GM21423 (cell line): ENCODE measurements at regions not wholly inside any gene's neighbourhood (a gene's known extent, or its start where the extent isn't known, plus 50 kb on each side); places are given as distances from the start of the nearest gene placed in this dataset.

Source experiments
- ATAC-seq: cut with Tn5 transposase; IDR thresholded peaks from one replicate; pipeline ENCODE4 v1.9.1; 2021; ENCODE audit warnings: mild to moderate bottlenecking, moderate library complexity; ENCODE audit not compliant: unreplicated experiment

DNA sequence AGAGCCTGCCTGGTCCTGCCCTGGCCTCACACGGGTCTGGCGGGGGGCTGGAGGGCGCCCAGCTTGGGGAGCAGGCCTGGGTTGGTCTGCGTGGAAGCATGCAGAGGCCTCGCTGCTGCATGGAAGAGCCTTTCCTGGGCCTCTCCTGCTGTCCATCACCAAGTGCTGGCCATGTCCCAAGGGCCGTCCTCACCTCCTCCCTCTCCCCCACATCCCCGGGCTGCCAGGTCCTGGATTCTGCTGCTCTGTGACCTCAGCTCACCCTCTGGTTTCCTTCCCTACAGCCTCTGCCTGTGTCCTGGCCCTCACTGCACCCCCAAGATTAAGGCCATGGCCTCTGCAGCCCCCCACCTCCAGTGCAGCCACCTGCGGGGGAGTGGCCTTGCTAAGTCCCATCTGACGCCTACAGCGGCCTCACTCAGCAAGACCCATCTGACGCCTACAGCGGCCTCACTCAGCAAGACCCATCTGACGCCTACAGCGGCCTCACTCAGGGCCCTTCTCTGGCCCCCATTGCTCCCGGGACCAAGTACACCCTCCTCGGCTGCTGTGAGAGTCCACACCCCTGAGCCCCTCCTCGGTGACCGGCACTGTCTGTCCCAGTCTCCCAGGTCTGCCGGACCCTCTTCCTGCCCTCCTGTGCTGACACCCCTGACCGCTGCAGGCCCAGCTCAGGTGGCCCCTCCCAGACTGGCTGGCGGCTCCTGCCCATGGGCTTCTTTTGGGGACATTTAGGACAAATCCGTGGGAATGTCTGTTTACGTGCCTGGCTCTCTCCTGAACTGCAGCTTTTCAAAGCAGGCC, 119.5 kb upstream of the B3GAT1 start:
- no peak for ATAC-seq

- ATAC-seq = no peak
Observed at GRCh38 chr11:134530636-134531326, 118.7 kb upstream of the B3GAT1 start.

DNA sequence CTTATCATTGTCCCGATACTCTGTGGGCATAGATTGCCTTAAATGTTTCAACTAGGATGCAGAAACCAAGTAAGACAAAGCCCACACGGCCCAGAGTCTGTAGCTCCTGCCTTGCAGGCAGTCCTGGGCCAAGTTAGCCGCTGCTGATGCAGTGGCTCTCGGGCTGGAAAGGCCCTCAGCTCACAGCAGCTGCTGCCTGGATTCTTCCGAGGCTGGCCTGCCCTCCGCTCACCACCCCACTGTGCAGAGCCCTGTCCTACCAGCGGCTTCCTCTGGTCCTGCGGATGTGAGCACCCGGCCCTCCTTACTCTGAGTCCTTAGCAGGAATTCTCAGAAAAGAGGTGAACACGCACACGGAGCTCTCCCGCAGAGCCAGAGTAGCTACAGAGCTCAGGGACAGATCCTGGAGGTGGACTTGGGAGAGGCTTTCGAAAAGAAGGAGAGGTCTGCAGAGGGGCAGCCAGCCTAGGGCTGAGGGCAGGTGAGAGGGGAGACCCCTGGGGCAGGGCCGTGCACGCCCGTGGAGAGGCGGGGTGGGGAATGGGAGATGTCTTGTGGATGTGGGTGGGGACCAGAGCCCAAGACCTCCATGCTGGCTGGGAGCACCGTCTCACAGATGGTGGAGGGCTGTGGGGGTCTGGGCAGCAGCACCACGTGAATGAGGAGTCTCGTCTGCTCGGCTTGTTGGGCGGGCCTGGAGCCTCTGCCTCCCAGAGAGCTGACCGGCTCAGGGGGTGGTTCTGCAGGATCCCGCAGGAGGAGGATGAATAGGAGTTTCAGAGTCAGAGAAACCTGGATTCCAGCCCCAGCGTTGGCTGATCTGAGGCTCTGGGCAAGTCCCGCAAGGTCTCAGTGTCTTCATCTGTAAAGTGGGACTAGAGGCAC, 117.4 kb upstream of the B3GAT1 start:
- no peak for ATAC-seq

- no peak for ATAC-seq
Observed at GRCh38 chr11:134528453-134528852, 116.4 kb upstream of the B3GAT1 start.

GRCh38 chr11:134527382-134528243, 115.6 kb upstream of the B3GAT1 start:
- no peak for ATAC-seq

DNA sequence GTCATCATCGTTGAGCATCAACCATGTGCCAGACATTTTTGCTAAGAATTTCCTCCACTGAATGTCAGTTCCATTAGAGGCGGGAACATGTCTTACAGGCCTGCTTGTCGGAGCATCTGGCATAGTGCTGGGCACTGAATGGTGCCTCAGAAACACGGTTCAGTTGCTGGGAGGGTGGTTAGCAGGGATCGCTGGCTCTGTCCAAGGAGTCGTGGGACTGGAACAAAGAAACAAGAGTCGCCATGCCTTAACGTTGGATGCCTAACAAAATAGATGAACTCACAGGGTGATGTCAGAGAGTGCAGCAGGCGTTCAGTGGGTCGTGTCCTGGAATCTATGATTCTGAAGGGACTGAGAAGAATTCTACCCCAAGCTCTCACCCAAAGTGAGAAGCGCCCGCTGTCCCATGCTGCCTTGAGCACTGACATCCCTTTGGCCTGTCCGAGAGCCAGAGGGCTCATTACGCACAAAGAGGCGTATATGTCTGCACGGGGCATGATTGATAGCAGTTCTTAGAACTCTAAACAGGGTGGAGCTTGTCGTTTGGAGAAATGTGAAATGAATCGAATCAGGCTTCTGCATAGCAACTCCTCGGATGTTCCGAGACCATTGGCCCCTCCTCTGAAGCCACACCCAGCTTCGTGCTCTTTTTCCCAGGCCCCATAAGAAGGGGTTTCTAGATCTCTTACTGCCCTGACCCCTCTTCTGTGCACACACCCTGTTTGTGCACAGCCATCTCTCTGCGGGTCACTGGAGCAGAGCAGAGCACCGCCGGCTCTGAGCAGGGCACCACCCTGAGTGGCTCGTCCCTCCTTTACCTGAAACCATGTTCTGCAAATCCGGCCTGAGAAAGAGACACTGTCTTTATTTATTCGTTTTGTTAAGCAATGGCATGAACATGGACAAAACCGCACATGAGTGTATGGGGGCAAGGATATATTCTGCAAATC, 113.1 kb upstream of the B3GAT1 start:
- ATAC-seq = no peak

GRCh38 chr11:134524201-134524600, 112.2 kb upstream of the B3GAT1 start:
- ATAC-seq = no peak

GRCh38 chr11:134522782-134523570, 110.9 kb upstream of the B3GAT1 start:
- ATAC-seq = no peak

DNA sequence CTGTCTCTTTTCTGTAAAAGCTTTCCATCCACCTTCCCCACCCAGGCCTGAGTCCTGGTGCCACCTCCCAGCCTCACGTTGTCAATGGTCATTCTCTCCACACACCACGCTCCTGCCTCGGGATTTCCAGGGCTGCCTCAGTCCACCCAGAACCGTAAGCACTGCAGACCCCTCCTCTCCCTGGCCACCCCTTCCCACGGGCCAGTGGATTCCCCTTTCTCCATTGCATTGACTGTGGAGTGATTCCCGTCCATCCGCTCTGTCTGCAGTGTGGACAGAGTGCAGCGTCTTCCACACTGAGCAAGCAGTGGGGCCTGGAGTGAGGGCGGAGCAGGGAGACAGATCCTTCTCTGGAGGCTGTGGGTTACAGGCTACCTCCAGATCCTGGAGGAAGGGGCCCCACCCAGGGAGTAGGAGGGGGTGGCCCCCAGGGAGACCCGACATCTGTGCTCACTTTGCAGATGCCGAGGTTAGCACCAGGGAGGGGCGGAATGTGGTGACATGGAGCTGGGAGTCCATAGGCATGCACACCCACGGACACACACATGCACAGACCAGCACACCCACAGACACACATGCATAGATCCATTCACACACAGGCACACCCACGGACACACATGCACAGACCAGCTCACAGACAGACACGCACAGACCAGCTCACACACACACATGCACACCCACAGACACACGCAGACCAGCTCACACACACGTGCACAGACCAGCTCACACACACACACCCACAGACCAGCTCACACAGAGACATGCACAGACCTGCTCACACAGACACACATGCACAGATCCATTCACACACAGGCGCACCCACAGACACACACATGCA, 109.6 kb upstream of the B3GAT1 start:
- no peak for ATAC-seq

DNA sequence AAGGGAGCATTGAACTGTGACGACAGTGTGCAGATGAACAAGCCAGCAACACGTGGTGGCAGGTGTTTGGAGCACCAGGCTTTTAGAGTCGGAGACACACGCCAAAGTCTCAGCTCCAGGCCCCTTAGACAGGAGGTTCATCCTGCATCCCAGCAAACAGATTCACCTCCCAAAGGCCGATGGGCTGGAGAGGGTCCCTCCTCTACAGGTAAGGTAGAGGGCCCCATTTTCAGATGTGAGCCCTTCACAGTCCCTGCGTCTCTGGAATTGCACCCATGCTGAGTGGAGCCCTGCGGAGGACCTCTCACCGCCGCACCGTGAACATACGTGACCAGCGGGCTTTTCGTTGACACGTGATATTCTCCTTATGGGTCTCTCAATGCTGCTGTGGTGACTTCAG, 109.0 kb upstream of the B3GAT1 start:
- no peak for ATAC-seq

DNA sequence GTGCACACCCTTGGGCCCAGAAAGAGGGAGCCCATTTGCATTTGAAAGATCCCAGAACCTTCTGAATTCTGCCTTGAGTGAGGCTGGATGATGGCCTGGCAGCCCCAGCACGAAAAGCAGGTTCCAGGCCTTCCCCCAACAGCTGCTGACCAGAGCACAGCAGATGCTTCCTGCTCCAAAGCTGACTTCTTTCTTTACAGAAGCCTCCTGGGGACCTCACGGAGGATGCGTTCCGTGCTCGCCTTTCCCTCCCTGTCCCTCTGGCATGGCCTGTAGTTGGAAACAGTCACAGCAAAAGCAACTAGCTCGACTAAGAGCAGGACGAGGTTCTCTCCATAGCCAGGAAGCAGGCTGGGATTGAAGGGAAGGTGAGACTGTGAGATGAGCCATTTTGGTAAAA, 107.7 kb upstream of the B3GAT1 start:
- no peak for ATAC-seq

DNA sequence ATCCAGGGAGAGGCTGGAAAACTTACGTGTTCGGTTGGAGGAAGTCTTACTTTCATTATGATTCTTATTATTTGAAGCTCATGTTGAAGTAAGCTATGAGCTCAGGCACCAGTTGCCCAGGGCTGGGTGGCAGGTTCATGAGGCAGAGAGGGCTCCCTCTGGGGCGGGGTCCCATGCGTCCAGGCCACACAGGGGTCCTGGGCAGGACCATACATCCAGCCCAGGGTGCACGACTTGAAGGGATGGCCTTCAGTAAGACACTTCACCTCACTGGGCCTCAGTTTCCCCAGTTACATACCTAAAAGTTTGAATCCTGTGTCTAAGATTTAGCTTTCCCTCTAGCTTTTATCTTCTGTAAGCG, 107.3 kb upstream of the B3GAT1 start:
- no peak for ATAC-seq

GRCh38 chr11:134518616-134519389, 106.8 kb upstream of the B3GAT1 start:
- no peak for ATAC-seq

DNA sequence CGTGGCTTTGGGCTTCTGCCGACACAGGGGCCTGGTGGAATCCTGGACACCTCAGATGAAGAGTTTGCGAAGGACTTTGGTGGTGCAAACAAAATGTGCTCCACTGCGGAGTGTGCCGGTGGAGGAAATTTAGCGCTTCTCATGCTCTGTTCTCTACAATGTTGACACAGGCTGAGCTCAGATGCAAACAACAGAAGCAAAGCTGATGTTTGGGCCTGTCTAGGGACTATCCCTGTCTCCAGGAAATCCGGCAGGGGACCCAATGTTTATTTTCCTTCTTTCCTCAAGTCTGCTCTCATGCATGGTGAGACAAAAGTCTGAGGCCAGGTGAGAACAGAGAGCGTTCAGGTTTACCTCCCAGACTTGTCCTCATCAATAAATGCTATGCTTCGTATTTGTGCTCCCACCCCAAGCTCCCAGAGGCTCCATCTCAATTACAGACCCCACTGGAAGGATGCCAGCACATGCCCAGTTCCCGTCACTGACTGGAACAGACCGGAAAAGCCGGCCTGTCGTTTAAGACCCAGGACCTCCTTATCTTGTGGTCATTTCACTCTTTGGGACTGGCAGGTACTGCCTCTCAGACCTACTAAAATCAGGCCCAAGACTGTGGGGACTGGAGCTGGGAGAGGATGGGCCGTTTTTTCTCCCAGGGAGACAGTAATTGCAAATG, 105.7 kb upstream of the B3GAT1 start:
- ATAC-seq = no peak

- ATAC-seq = no peak
Observed at GRCh38 chr11:134517115-134517514, 105.1 kb upstream of the B3GAT1 start.

- ATAC-seq = no peak
Observed at GRCh38 chr11:134516529-134516928, 104.5 kb upstream of the B3GAT1 start.
